ENCODE measurements at regions not wholly inside any gene's neighbourhood (a gene's known extent, or its start where the extent isn't known, plus 50 kb on each side); places are given as distances from the start of the nearest gene placed in this dataset.
"Not testable (repeated sequence)": the region's sequence is repeated elsewhere in the genome, so short reads cannot be mapped to it uniquely, and the experiment has no call there.

GRCh38 chr1:164459176-164459575 is 99.8 kb upstream of the PBX1 start:
- ATAC-seq: not testable (repeated sequence)

DNA sequence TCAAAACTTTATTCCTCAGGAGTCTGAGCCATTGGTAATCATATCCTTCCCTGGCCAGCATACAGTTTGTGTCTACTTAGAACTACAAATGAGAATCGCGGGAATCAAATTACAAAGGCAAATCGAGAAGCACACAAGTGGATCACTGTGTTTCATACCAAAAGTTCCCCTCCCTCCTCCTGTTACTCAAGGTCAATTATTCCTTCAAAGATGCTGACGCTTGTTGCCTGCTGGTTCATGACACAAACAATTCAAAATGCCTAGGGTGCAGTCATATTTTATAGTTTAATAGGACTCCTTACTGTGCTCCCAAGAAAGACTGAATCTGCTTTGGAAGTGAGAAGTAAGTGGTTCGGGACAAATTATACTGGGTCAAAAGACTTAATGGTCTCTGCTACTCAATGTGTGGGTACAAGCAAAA is 93.0 kb upstream of the PBX1 start:
- ATAC-seq: no peak

DNA sequence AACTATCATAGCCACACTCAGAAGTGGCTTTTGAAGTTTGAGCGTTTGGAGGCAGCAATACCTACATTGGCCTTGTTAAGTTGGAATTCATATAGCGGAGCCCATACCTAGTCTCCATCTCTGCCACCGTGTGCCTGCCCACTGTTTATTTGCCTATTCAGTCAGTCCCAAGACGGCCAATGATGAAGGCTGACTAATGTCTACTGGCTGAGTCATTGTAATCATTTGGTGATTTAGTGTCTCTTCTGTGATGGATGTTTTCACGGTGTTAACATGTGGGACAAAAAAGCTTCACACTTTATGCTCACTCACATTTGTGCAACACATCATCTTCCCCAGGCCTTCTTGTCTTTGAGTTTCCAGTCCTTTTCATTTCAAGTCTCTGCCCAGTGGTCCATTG is 92.6 kb upstream of the PBX1 start:
- no peak for ATAC-seq

DNA sequence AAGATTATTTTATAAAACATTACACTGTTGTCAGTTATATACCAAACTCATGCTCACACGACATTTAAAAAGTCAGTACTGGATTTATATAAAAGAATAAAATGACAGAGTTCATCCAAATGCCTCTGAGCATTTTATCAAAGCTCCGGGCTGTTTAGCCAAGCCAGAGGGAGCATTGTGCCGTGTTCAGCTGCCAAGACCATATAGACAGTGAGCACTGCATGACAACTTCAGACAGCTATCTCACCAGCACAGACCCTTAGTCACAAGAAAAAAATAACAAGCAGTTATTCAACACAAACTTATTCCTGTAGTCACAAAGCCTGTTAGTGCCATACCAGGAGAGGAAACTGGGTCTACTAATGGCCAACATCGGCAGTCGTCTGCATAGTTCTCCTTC is 88.0 kb upstream of the PBX1 start:
- no peak for ATAC-seq

GRCh38 chr1:164472841-164473240 is 86.1 kb upstream of the PBX1 start:
- no peak for ATAC-seq

DNA sequence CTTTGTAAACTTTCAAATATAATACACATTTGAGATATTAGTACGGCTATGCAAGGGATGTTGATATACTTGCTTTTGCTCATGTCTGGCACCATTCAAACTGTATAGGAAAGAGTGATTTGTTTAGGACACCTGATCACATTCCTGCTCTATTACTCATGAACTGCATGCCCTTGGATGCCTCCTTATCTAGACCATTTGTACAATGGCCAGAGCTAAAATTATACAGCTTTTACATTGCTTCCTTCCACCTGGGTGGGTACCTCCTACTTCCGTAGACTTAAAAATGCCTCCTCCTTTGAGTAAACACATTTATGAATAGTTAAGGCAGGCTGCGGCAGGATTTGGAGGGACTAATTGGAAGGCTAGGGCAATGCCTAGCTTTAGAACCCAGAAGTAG is 85.4 kb upstream of the PBX1 start:
- ATAC-seq: peak; percentile 41

DNA sequence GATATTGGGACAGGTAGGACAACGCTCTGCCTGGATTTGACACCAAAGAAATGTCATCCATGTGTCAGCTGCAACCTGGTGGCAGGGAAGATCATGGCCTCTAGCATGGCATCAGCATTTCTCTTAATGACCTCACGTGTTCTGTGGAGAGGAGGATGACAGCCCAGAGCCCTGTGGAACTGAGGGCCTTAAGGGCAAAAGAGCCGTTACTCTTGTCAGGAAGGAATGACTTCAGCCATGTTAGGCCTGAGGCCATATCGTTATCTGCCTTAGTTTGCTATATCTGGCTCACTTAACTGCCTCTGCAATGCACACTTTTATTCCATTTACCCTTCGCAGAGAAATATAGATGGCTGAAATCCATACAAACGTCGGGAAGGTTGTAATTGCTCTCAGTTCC is 83.2 kb upstream of the PBX1 start:
- no peak for ATAC-seq

GRCh38 chr1:164477343-164477742 is 81.6 kb upstream of the PBX1 start:
- ATAC-seq: no peak

DNA sequence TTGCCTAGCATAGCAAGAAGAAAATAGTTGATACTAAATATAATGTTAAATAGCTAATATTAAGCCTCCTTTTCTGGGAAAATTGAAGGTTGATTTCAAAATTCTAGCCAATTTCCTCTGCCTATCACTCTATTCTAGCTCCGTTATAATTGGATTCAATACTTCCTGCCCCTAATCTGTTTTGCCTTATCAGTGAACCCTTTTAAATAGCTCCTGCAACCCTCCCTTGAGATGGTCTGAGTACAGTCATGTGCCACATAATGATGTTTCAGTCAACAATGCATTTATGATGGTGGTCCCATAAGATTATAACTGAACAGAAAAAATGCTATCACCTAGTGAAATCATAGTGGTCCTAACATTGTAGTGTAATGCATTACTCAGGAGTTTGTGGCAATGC is 79.7 kb upstream of the PBX1 start:
- no peak for ATAC-seq

DNA sequence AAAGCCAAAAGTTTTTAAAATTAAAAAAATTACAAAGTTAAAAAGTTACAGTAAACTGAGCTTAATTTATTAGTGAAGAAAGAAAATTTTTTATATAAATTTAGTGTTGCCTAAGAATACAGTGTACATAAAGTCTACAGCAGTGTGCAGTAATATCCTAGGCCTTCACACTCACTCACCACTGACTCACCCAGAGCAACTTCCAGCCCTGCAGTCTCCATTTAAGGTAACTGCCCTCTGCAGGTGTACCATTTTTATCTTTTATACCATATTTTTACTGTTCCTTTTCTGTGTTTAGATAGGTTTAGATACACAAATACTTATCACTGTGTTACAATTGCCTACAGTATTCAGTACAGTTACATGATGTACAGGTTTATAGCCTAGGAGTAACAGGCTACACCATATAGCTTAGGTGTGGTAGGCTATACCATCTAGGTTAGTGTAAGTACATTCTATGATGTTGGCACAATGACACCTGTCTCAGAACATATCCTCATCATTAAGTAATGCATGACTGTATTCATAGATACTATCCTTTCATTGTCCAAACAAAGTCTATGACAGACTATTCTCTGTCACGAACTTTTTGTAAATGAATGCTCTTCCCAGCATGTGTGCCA is 78.6 kb upstream of the PBX1 start:
- no peak for ATAC-seq

- no peak for ATAC-seq
These were observed 63.1 kb upstream of the PBX1 start for GRCh38 chr1:164495905-164496304.

DNA sequence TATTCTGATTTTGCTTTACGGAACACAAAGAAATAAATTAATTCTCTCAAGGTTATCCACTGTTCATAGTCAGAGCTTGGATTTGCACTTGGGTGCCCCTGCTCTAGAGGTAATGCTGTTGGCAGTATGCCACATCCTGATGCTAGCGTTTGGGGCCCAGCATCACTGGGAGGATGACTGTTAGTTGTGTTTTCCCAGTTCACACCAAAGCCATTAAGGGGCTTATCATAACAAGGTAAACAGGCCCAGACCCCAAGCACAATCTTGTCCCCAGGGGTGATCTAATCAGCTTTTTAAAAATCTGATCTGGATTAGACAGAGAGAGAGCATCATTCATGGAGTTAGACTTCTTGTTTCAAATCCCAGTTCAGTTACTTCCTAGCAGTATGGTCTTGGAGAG is 60.2 kb upstream of the PBX1 start:
- no peak for ATAC-seq

DNA sequence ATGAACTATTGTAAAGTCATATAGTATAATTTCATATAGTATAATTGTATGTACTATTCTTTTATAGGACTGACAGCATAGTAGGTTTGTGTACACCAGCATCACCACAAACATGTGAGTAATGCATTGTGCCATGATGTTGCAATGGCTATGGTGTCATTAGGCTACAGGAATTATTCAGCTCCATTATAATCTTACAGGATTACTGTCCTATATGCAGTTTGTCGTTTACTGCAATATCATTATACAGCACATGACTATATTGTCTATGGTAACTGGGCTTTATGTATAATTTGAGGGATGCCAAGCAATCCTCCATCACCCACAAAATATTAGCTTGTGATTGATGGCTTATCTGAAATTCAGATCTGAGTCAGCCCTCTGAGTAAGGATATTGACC is 54.2 kb upstream of the PBX1 start:
- ATAC-seq: peak; percentile 96

Data from esophagus mucosa (tissue), 1 donor.